Naive thymus-derived CD8-positive, alpha-beta T cell (primary cell): ENCODE measurements at regions not wholly inside any gene's neighbourhood (a gene's known extent, or its start where the extent isn't known, plus 50 kb on each side); places are given as distances from the start of the nearest gene placed in this dataset.
"Not testable (repeated sequence)": the region's sequence is repeated elsewhere in the genome, so short reads cannot be mapped to it uniquely, and the experiment has no call there.

ENCODE experiments used
- ATAC-seq, 2 donors: fragments of 150-1000 bp; cut with Tn5 transposase in 1 of 2; sonication (Bioruptor Pico), chemical (Tn5 transposase) in 1 of 2; 1 replicate in 1 of 2; 2 replicates in 1 of 2; pipeline ENCODE4 v1.10.0; 2021; ENCODE audit warnings: mild to moderate bottlenecking in 2 of 2, moderate library complexity in 2 of 2
- POLR2A ChIA-PET: fragments of 350-600 bp; sonication (Branson Sonifier 250); formaldehyde crosslinking; loops from one replicate; lab custom pipeline; 2021; ENCODE audit warnings: antibody characterized with exemption; lab: Charles Lee
- DNase-seq, 10 donors: peaks; one replicate each; pipeline versions ENCODE4 v3.0.0 to v3.0.0-alpha.2; 2020 to 2022
- H3K27ac Mint-ChIP-seq, 10 donors: one replicate each; pipeline ENCODE4 v1.8.0; 2020 to 2022; ENCODE audit warnings: mild to moderate bottlenecking in 10 of 10, mixed read lengths in 10 of 10, moderate library complexity in 4 of 10, inconsistent platforms in 1 of 10
- H3K27me3 Mint-ChIP-seq, 5 donors: one replicate each; pipeline ENCODE4 v1.8.0; 2021 to 2022; ENCODE audit warnings: mixed read lengths in 5 of 5
- H3K36me3 Mint-ChIP-seq, 3 donors: one replicate each; pipeline ENCODE4 v1.8.0; 2020 to 2022; ENCODE audit warnings: mixed read lengths in 3 of 3, mild to moderate bottlenecking in 2 of 3, inconsistent platforms in 1 of 3
- H3K4me1 Mint-ChIP-seq, 4 donors: one replicate each; pipeline ENCODE4 v1.8.0; 2021 to 2022; ENCODE audit warnings: mixed read lengths in 4 of 4
- H3K4me3 Mint-ChIP-seq, 10 donors: one replicate each; pipeline ENCODE4 v1.8.0; 2020 to 2022; ENCODE audit warnings: mild to moderate bottlenecking in 10 of 10, mixed read lengths in 10 of 10, moderate library complexity in 6 of 10, inconsistent platforms in 1 of 10
- H3K9me3 Mint-ChIP-seq, 9 donors: one replicate each; pipeline ENCODE4 v1.8.0; 2020 to 2022; ENCODE audit warnings: mixed read lengths in 9 of 9, mild to moderate bottlenecking in 3 of 9, inconsistent platforms in 1 of 9, moderate library complexity in 1 of 9

DNA sequence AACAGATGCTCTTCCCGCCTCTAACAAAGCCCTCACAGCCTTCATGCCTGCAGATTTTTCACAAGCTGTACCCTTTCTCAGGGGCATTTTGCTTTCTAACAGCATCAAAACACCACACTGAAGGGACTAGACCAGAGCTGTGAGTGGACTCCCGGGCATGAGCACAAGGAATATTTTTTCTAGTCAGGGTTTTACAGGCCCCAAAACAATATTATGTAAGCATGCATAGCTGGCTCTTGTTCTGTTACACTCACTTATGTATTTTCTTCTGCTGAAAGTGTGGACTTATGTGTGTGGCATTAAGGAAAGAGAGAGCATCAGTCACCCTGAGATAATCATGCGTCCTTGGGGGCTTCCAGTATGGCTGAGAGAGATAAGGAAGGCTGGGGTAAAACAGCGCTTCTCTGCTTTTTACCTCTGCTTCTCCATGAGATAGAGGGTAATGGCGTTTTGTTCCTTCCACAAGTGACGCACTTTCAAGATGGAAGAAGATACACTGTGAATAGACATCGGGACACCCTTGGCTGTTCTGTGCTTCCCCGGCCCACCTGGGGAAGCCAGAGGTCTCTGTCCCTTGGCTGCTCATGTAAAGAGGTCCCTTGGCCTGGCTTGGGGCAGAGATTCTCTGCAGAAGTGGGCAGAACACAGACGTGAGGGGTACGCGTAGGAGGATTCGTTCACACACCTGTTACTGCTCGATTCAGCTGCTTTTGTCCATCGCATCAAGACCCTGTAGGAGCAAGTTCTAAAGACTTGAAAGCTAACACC lies 266.7 kb upstream of the RAB4A start:
- peak in 1 of 10 donors; percentile 2 for DNase-seq
- peak overlapping the region in 1 of 10 donors; percentile 49 for H3K27ac Mint-ChIP-seq

DNA sequence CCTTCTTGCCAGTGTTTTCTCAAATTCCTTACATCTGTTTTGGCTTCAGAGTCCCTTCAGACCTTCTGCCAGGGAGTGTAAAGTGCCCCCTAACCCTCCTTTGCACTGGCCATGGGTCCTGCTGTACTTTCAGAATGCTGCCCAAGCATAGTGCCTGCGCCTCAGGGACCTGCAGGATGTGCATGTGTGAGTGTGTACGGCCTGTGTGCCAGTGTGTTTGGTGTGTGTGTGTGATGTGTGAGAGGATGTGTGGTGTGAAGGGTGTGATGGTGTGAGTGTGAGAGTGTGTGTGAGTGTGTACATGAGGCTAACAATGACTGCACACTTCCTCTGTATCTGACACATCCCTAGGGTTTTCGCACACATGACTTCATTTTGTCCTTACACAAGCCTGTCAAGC lies 265.8 kb upstream of the RAB4A start:
- no peaks in the 10 kb centered on the region for H3K36me3 Mint-ChIP-seq
- ATAC-seq, result no peak
- H3K27me3 Mint-ChIP-seq, result peaks cover 0 to 3% (median 0%) of the 10 kb centered on the region in 5 donors

More for the DNA sequence above, 266.7 kb upstream of the RAB4A start:
- ATAC-seq, result no peak
- H3K4me1 Mint-ChIP-seq, result peaks cover 5 to 11% (median 6%) of the 10 kb centered on the region in 4 donors
- H3K27me3 Mint-ChIP-seq, result peaks cover 0 to 3% (median 0%) of the 10 kb centered on the region in 5 donors
- H3K9me3 Mint-ChIP-seq, result no peaks in the 10 kb centered on the region
- POLR2A ChIA-PET, result no interaction called here
- H3K36me3 Mint-ChIP-seq, result no peaks in the 10 kb centered on the region
- no peak overlapping the region for H3K4me3 Mint-ChIP-seq

DNA sequence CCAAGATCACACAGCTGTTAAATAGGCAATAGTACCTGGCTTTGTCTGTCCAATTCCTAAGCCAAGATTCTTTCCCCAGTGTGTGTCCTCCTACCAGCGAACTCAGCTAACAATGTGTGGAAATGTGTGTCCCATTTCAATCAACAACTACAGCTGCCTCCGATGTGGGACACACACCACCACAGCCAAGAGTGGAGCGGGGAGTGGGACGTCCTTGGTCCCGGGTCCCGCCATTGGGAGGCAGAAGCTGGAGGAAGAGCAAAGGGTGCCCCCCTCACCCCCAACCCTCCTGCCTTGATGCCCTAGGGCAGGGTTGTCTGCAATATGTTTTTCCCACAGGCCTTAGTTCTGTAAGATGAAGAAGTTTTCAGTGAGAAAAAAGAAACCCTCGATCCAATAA lies 265.4 kb upstream of the RAB4A start:
- POLR2A ChIA-PET, result no interaction called here

More for the DNA sequence above, 265.8 kb upstream of the RAB4A start:
- DNase-seq, result peak in 1 of 10 donors; percentile 0
- no peak overlapping the region for H3K27ac Mint-ChIP-seq
- no peaks in the 10 kb centered on the region for H3K9me3 Mint-ChIP-seq
- POLR2A ChIA-PET, result no interaction called here
- no peak overlapping the region for H3K4me3 Mint-ChIP-seq
- H3K4me1 Mint-ChIP-seq, result peaks cover 5 to 11% (median 6%) of the 10 kb centered on the region in 4 donors

DNA sequence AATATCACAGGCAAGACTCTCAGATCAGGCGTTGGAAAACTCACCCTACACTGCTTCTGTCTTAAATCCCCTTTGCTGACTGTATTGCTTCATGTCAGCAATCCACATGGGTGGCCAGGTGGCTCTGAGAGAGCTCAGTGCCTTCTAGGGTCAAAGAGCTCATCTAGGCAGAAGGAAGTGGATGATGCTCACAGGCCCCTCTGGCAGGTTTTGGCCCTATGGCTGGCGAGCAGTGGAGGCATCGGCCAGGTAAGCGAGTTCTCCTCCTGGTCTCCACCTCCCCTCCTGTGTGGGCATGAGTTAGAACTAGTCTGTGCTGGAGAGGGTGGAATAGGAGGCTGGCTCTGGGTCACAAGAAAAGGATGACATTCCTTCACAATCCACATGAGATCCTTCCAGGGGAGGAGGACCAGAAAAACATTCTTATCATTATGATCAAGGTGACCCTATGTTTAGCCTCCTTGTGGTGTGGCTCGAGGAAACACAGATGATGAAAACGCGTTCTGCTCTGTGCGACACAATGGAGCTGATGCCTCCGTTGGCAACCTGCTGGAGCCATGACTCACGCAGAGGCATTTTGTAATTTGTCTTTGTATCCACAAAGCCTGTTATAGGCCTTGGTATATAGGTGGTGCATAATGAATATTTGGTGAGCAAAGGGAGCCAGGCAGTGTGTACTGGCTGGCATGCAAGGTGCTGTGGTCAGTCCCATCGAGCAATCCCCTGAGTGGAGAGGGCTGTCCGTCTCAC lies 264.6 kb upstream of the RAB4A start:
- H3K9me3 Mint-ChIP-seq, result no peaks in the 10 kb centered on the region
- H3K36me3 Mint-ChIP-seq, result no peaks in the 10 kb centered on the region
- no peak for ATAC-seq

More for the DNA sequence above, 265.4 kb upstream of the RAB4A start:
- peaks cover 5 to 11% (median 6%) of the 10 kb centered on the region in 4 donors for H3K4me1 Mint-ChIP-seq
- no peak overlapping the region for H3K4me3 Mint-ChIP-seq
- peaks cover 0 to 3% (median 0%) of the 10 kb centered on the region in 5 donors for H3K27me3 Mint-ChIP-seq
- H3K27ac Mint-ChIP-seq, result no peak overlapping the region
- no peak for DNase-seq
- H3K9me3 Mint-ChIP-seq, result no peaks in the 10 kb centered on the region
- H3K36me3 Mint-ChIP-seq, result no peaks in the 10 kb centered on the region
- ATAC-seq, result no peak

DNA sequence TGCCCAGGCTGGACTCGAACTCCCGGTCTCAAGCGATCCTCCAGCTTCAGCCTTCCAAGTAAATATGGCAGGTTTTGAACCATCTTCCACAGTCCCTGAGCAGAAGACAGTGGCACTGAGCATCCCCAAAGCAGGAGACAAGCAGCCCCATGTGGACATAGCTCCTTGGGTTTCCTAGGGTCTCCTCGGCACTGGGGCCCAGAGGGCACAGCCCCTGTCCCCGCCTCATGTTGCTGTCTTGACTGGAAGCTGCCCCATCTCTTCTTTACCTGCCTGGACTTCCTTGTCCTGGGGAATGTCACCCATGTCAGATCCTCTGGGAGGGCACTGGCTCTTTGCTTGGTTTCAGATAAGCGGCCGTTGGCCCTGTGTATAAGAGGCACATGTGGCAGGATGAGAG lies 263.7 kb upstream of the RAB4A start:
- Mint-ChIP-seq H3K36me3 (no peaks in the 10 kb centered on the region), H3K4me1 (peaks cover 0 to 6% (median 0%) of the 10 kb centered on the region in 4 donors), H3K27me3 (peaks cover 0 to 3% (median 0%) of the 10 kb centered on the region in 5 donors), H3K9me3 (no peaks in the 10 kb centered on the region), H3K27ac (no peak overlapping the region), H3K4me3 (no peak overlapping the region)
- ATAC-seq (no peak), DNase-seq (no peak)
- POLR2A ChIA-PET, result no interaction called here

More for the DNA sequence above, 264.6 kb upstream of the RAB4A start:
- Mint-ChIP-seq H3K27me3 (peaks cover 0 to 3% (median 0%) of the 10 kb centered on the region in 5 donors), H3K4me3 (no peak overlapping the region), H3K27ac (no peak overlapping the region), H3K4me1 (peaks cover 3 to 9% (median 4%) of the 10 kb centered on the region in 4 donors)
- no peak for DNase-seq
- POLR2A ChIA-PET, result no interaction called here

DNA sequence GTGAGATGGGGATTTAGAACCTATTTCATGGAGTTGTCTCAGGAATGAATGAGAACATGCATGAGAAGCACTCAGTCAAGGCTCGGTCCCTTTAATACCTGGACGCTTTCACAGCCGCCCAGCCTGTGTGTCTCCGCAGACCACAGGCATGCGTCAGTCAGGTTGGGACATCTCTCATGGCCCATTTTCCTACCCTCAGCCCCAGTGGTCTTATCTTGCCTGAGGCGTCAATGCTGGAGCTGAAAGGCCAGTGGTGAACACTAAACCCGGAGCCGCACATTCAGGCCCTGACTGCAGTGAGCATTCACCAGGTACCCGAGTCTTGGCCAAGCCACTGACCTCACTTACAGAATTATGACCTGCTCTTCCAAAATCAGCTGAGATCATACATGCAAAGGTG lies 263.2 kb upstream of the RAB4A start:
- ATAC-seq (no peak), DNase-seq (no peak)
- H3K9me3 Mint-ChIP-seq, result no peaks in the 10 kb centered on the region
- H3K36me3 Mint-ChIP-seq, result no peaks in the 10 kb centered on the region
- peaks cover 0 to 6% (median 0%) of the 10 kb centered on the region in 4 donors for H3K4me1 Mint-ChIP-seq
- peaks cover 0 to 3% (median 0%) of the 10 kb centered on the region in 5 donors for H3K27me3 Mint-ChIP-seq
- H3K4me3 Mint-ChIP-seq, result no peak overlapping the region
- no peak overlapping the region for H3K27ac Mint-ChIP-seq
- POLR2A ChIA-PET, result no interaction called here

DNA sequence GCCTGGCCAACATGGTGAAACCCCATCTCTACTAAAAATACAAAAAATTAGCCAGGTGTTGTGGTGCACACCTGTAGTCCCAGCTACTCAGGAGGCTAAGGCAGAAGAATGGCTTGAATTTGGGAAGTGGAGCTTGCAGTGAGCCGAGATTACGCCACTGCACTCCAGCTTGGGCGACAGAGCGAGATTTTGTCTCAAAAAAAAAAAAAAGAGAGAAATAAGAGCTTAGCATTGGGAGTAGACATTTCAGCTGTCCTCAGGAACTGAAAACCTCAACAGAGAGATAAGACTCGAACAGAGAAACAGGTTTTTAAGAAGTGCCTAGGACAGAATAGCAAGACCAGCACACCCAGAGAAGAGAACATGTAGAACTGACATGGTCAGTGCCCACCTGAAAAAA lies 262.6 kb upstream of the RAB4A start:
- H3K36me3 Mint-ChIP-seq, ATAC-seq, H3K9me3 Mint-ChIP-seq, H3K4me3 Mint-ChIP-seq, H3K27me3 Mint-ChIP-seq, POLR2A ChIA-PET, DNase-seq, H3K4me1 Mint-ChIP-seq: not testable (repeated sequence)
- H3K27ac Mint-ChIP-seq, result peak overlapping the region in 2 of 10 donors; percentile 43 to 46

DNA sequence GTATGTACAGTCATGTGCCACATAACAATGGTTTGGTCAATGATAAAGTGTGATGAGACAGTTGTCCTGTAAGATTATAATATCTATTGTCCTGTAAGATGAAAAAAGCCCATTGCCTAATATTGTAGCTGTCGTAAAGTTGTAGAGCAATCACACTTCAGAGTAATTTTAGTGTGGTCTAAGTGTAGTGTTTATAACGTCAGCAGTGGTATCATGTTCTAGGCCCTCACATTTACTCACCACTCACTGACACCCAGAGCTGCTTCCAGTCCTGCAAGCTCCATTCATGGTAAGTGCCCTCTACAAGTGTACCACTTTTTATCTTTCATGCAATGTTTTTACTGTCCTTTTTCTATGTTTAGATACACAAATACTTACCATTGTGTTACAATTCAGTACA lies 259.9 kb upstream of the RAB4A start:
- DNase-seq (no peak), ATAC-seq (no peak)
- H3K36me3 Mint-ChIP-seq, result no peaks in the 10 kb centered on the region
- H3K27me3 Mint-ChIP-seq, result no peaks in the 10 kb centered on the region
- peaks cover 0 to 6% (median 0%) of the 10 kb centered on the region in 4 donors for H3K4me1 Mint-ChIP-seq
- no peaks in the 10 kb centered on the region for H3K9me3 Mint-ChIP-seq
- no peak overlapping the region for H3K27ac Mint-ChIP-seq
- POLR2A ChIA-PET, result no interaction called here
- no peak overlapping the region for H3K4me3 Mint-ChIP-seq

DNA sequence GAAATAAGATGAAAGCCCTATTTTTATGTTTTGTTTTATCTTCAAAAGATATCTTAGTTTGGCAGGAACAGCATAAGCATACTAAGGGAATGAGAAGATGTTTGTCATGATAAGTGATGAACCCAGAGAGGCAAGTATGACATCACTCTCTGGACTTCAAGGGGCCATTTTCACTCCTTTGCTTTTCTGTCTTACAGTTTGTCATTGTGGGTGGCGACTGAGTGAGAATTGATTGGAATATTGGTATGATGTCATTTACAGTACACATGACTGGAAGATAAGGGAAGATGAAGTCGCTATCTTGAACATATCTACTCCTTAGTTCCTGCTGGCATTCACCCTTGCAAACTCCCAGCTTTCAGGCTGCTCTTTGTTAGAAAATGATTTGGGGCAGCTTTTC lies 258.1 kb upstream of the RAB4A start:
- ATAC-seq, result no peak

DNA sequence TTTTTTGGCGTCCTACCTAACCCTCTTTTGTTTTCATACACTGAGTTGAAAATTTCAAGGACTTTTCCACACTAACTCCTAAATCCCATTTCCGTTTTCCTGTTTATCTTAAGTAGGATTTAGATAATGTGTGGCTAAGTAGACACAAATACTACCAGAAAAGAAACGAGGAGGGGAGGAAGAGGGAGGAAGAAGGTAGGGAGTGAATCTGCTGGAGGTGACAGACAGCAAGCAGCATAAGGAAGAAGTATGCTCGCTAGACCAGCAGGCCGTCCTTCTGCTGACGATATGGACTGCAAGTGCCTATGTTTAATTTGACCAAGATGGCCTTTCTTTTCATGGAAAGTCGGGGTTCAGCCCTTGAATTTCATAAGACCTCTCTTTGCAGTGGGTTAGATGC lies 256.9 kb upstream of the RAB4A start:
- DNase-seq (no peak), ATAC-seq (no peak)
- Mint-ChIP-seq H3K4me3 (no peak overlapping the region), H3K9me3 (no peaks in the 10 kb centered on the region), H3K27me3 (peaks cover 0 to 1% (median 0%) of the 10 kb centered on the region in 5 donors), H3K36me3 (no peaks in the 10 kb centered on the region), H3K4me1 (no peaks in the 10 kb centered on the region), H3K27ac (peak overlapping the region in 1 of 10 donors; percentile 16)
- POLR2A ChIA-PET, result no interaction called here

More for the DNA sequence above, 258.1 kb upstream of the RAB4A start:
- no peak for DNase-seq
- H3K27ac Mint-ChIP-seq, result no peak overlapping the region
- H3K27me3 Mint-ChIP-seq, result peaks cover 0 to 1% (median 0%) of the 10 kb centered on the region in 5 donors
- H3K4me3 Mint-ChIP-seq, result no peak overlapping the region
- no peaks in the 10 kb centered on the region for H3K36me3 Mint-ChIP-seq
- no peaks in the 10 kb centered on the region for H3K9me3 Mint-ChIP-seq
- peaks cover 0 to 6% (median 0%) of the 10 kb centered on the region in 4 donors for H3K4me1 Mint-ChIP-seq
- POLR2A ChIA-PET, result interaction anchor here (0.7 kb wide), 1 partner anchor 208 kb away, joined by 4 read pairs; no protein-coding TSS in a partner anchor

DNA sequence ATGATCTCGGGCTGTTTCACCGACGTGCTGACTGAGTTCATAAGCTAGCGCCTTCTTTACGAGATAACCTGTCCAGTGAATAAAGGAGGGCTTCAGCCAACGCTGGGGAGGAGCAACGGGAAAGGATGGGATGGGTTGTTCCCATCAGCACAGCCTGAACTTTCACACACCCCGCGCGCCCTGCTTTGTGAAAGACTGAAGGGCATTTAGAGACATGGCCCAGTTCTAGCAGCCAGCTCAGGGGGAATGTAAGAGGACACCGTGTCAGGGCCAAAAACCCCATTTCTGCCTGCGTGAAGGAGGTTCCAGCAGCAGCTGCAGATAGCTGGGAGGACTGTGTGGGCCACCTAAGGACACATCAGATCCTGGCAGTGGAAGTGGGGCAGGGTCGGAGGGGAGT lies 255.1 kb upstream of the RAB4A start:
- ATAC-seq (no peak), DNase-seq (no peak)
- Mint-ChIP-seq H3K9me3 (no peaks in the 10 kb centered on the region), H3K27me3 (peaks cover 0 to 1% (median 0%) of the 10 kb centered on the region in 5 donors), H3K4me3 (no peak overlapping the region), H3K4me1 (peaks cover 0 to 4% (median 0%) of the 10 kb centered on the region in 4 donors), H3K27ac (no peak overlapping the region), H3K36me3 (no peaks in the 10 kb centered on the region)
- POLR2A ChIA-PET, result interaction anchor here (0.5 to 0.7 kb wide), 2 partner anchors 10 to 207 kb away, joined by 3 read pairs; no protein-coding TSS in a partner anchor

DNA sequence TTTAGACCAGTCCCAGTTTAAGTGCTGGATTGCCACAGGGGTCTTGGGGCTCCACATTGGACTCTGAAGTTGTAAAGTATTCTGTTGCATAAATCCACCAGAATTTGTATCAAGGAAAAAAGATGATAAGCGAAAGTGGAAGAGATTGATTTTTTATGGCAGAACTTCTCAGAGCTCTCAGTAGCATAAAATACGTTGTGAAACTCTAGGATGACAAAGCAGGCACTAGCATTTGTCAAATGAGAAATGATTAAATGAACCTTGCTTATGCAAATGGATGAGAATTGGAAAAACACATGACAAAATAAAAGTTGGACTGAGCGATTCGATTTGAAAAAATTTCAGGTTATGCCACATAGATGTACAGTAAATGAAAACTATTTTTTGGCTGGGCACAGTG lies 253.8 kb upstream of the RAB4A start:
- Mint-ChIP-seq H3K36me3 (no peaks in the 10 kb centered on the region), H3K9me3 (no peaks in the 10 kb centered on the region), H3K4me1 (peaks cover 0 to 5% (median 0%) of the 10 kb centered on the region in 4 donors), H3K4me3 (no peak overlapping the region), H3K27me3 (peaks cover 0 to 1% (median 0%) of the 10 kb centered on the region in 5 donors), H3K27ac (no peak overlapping the region)
- POLR2A ChIA-PET, result no interaction called here
- no peak for DNase-seq
- no peak for ATAC-seq
